ENCODE measurements at regions not wholly inside any gene's neighbourhood (a gene's known extent, or its start where the extent isn't known, plus 50 kb on each side); places are given as distances from the start of the nearest gene placed in this dataset.

- TF ChIP-seq CTCF (IDR thresholded peaks at IDR 0.05): no peak
- no peak for TF ChIP-seq POLR2A (IDR thresholded peaks at IDR 0.05)
Measured at GRCh38 chrX:13433298-13433605, 113.4 kb upstream of the ATXN3L start.

All from uterus (tissue), 2 donors.